ENCODE measurements at regions not wholly inside any gene's neighbourhood (a gene's known extent, or its start where the extent isn't known, plus 50 kb on each side); places are given as distances from the start of the nearest gene placed in this dataset.
A peak's percentile ranks its signal among the peaks of the same experiment; 100 is the strongest.

- no peak for TF ChIP-seq CTCF (IDR thresholded peaks at IDR 0.05)
- Histone ChIP-seq H3K27me3 (peaks cover 40% of the 10 kb centered on the region), H3K4me1 (no peaks in the 10 kb centered on the region), H3K27ac (no peak overlapping the region), H3K4me3 (no peak overlapping the region), H3K36me3 (no peaks in the 10 kb centered on the region), H3K9me3 (no peaks in the 10 kb centered on the region)
- no peak for ATAC-seq
- no peak for DNase-seq
- intact Hi-C loops (cut with DNase I) = no loop called here
These were observed 302.2 kb downstream of the C16orf95 start for GRCh38 chr16:87015021-87015420.

- no peaks in the 10 kb centered on the region for H3K4me1 ChIP-seq
- H3K27me3 ChIP-seq = peaks cover 40% of the 10 kb centered on the region
- no peak for ATAC-seq
- TF ChIP-seq CTCF (IDR thresholded peaks at IDR 0.05) = no peak
- H3K27ac ChIP-seq = no peak overlapping the region
- H3K36me3 ChIP-seq = no peaks in the 10 kb centered on the region
- intact Hi-C loops (cut with DNase I) = no loop called here
- DNase-seq = no peak
- no peaks in the 10 kb centered on the region for H3K9me3 ChIP-seq
- H3K4me3 ChIP-seq = no peak overlapping the region
These were observed 300.9 kb downstream of the C16orf95 start for GRCh38 chr16:87016046-87017035.

- DNase-seq = no peak
- TF ChIP-seq CTCF (IDR thresholded peaks at IDR 0.05) = no peak
- H3K4me1 ChIP-seq = no peaks in the 10 kb centered on the region
- no peak overlapping the region for H3K27ac ChIP-seq
- H3K4me3 ChIP-seq = no peak overlapping the region
- H3K27me3 ChIP-seq = peaks cover 40% of the 10 kb centered on the region
- no peaks in the 10 kb centered on the region for H3K36me3 ChIP-seq
- intact Hi-C loops (cut with DNase I) = no loop called here
- peak; percentile 31 for ATAC-seq
- no peaks in the 10 kb centered on the region for H3K9me3 ChIP-seq
These were observed 299.7 kb downstream of the C16orf95 start for GRCh38 chr16:87017371-87018012.

DNA sequence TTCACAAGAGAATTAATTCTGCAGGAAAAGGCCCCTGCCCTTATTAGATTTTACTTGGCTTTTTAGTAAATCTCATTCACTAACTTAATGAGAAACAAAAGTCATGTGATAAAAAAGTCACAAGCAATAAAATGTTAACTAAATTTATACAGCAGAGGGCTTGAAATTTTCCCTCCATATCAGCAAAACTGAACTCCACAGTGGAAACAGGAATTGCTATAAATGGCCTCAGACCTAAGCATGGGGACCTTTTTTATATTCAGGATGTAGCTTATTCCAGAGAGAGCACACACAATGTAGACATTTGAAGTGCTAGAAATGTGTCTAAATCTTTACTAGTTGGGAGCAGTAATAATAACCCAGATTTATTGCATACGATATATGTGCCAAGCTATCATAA is 291.5 kb downstream of the C16orf95 start:
- Histone ChIP-seq H3K4me3 (no peak overlapping the region), H3K27ac (no peak overlapping the region), H3K9me3 (no peaks in the 10 kb centered on the region), H3K27me3 (peaks cover 10% of the 10 kb centered on the region), H3K4me1 (no peaks in the 10 kb centered on the region), H3K36me3 (no peaks in the 10 kb centered on the region)
- intact Hi-C loops (cut with DNase I) = no loop called here
- DNase-seq (no peak), ATAC-seq (no peak)
- no peak for TF ChIP-seq CTCF (IDR thresholded peaks at IDR 0.05)

DNA sequence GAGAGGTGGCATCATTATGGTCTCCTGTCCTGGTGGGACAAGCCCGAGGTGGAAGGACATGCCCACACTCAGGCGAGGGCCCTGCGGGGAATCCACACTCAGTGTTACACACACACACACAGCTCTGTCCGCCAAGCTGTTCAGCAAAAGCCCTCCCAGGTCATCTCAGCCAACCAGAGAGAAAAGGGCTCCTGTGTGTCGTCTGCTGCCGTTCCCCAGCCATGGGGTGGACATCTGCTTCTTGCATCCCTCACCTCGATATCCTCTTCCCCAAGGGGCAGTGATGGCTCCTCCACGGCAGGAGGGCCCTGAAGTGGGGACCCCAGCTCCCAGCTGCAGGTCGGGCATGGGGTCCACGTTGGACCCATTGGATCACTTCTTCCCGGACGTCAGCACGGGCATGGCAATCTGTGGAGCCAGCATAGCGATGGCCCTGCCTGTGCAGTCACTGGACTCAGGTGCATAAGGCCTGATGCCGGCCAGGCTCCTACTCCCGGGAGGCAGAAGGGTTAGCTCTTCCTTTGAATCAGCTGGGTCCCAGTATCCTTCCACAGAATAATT is 290.1 kb downstream of the C16orf95 start:
- ATAC-seq = no peak
- no peak for DNase-seq
- intact Hi-C loops (cut with DNase I) = no loop called here
- Histone ChIP-seq H3K27ac (no peak overlapping the region), H3K4me3 (no peak overlapping the region), H3K4me1 (no peaks in the 10 kb centered on the region), H3K36me3 (no peaks in the 10 kb centered on the region), H3K9me3 (no peaks in the 10 kb centered on the region), H3K27me3 (peaks cover 10% of the 10 kb centered on the region)
- no peak for TF ChIP-seq CTCF (IDR thresholded peaks at IDR 0.05)

Measured in upper lobe of right lung (tissue), 1 donor.